ENCODE measurements at regions not wholly inside any gene's neighbourhood (a gene's known extent, or its start where the extent isn't known, plus 50 kb on each side); places are given as distances from the start of the nearest gene placed in this dataset.
"Not testable (repeated sequence)": the region's sequence is repeated elsewhere in the genome, so short reads cannot be mapped to it uniquely, and the experiment has no call there.

DNA sequence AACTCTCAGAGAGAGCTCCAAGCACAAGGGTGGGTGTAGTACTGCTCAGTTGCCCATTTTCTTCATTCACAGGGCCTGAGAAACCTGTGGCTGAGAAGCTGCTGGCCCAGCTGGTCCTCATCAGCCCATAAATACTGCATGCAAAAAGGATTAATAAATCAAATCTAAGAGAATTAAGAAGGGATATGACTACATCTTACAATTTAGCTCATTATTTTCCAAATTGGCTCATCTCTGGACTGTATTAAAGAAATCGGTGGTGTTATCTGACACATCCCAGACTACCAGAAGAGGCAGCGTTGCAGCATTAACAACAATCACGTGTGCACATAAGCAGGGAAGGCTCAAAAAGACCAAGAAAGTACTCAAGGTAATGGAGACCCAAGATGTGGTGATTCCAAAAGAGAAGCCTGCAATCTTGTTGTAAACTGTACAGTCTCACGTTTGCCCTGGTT, 90.7 kb downstream of the CD24 start:
- no peak for DNase-seq

DNA sequence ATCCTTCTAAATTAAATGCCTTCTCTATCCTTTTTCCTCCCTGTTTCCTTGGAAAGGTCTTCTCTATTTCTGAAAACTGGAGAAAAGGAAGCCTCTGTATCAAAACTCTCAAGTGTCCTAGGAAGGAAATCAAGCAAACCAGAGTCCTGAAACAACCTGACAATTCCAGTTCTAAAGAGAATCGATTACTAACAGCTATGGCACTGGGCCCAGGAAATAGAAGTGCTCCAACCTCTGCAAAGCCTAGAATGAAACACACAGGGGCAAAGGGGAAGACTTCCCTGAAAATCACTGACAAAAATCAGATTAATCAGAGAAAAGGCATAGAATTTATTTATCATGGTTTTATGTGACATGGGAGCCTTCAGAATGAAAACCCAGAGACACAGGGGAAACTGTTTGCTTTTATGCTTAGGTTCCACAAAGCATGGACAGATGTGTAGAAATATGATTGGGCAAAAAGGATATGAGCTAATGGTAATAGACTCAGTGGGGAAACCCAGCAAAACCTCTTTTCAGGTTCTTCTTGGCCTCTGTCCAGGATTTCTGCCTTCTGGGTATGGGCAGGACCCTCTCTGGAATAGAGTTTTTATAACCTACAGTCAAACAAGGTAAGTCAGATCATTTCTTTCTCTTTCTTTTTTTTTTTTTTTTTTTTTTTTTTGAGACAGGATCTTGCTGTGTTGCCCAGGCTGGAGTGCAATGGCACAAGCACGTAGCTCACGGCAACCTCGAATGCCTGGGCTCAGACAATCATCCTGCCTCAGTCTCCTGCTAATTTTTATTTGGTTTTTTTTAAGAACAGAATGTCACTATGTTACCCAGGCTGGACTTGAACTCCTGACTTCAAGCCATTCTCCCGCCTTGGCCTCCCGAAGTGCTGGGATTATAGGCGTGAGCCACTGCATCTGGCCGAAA, 91.7 kb downstream of the CD24 start:
- DNase-seq: no peak

DNA sequence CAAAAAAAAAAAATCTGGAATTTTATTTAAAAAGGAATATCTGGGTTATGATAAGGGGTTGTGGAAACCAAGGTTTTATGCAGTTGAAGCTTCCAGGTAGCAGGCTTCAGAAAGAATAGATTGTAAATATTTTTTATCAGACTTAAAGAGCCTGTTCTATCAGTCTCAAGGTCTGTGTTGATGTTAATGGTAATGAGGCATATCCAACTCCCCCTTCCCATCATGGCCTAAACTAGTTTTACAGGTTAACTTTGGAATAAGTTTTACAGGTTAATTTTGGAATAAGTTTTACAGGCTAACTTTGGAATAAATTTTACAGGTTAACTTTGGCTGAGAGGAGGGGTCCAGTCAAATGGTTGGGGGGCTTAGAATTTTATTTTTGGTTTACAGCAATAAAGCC, 92.4 kb downstream of the CD24 start:
- DNase-seq: no peak

DNA sequence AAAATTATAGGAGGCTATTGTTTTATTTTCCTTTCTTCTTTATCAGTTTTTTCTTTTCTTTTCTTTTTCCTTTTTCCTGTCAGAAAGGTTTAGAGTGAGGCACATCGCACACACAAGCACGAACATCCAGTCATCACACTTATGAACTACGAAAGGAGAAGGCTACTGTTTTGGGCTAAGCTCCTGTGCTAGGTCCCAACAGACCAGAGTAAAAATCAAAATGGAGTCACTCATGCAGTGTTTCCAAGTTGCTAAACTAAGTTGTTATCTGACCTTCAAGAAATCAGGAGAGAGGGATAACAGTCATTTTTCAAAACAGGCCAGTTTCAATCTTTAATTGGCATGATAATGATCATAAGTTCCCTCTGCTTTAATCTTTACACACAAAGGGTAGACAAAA, 93.6 kb downstream of the CD24 start:
- no peak for DNase-seq

DNA sequence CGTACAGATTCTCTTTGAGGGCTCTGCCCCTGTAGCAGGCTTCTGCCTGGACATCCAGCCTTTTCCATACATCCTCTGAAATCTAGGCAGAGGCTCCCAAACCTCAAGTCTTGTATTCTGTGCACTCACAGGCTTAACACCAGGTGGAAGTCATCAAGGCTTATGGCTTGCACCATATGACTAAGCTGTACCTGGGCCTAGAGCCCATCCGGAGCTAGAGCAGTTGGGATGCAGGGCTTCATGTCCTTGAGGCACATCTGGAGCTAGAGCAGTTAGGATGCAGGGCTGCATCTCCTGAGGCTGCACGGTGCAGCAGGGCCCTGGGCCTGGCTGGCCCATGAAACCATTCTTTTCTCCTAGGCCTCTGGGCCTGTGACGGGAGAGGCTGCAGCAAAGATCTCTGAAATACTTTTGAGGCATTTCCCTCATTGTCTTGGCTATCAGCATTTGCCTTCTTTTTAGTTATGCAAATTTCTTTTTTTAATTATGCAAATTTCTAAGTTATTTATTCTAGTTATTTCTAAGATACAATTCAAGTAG, 98.7 kb downstream of the CD24 start:
- DNase-seq: no peak

DNA sequence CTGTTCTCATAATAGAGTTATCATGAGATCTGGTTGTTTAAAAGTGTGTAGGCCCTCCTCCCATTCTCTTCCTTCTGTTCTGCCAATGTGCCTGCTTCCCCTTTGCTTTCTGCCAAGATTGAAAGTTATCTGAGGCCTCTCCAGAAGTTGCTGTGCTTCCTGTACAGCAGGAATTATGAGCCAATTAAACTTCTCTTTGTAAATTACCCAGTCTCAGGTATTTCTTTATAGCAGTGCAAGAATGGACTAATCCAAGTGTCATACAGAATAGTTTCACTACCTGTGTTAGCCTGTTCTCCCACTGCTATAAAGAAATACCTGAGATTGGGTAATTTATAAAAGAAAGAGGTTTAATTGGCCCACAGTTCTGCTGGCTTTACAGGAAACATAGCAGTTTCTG, 100.0 kb downstream of the CD24 start:
- no peak for DNase-seq

DNA sequence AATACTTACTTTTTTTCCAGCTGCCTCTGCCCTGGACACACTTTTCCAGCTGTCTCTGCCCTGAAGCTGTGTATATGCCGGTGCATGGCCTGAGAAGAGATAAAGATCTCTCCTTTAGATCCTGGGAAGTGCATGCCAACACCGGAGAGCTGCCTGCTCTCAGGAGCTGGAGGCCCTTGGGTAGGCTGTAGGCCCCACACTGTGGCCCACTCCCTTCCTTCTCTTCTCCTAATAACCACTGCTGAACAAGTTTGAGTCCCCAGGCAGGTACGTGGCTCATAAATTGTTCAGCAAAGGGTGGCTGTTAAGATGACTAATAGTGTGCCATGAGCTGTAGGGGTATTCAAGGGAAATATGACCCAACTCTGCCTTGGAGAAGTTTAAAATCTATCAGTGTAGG, 102.5 kb downstream of the CD24 start:
- no peak for DNase-seq

DNA sequence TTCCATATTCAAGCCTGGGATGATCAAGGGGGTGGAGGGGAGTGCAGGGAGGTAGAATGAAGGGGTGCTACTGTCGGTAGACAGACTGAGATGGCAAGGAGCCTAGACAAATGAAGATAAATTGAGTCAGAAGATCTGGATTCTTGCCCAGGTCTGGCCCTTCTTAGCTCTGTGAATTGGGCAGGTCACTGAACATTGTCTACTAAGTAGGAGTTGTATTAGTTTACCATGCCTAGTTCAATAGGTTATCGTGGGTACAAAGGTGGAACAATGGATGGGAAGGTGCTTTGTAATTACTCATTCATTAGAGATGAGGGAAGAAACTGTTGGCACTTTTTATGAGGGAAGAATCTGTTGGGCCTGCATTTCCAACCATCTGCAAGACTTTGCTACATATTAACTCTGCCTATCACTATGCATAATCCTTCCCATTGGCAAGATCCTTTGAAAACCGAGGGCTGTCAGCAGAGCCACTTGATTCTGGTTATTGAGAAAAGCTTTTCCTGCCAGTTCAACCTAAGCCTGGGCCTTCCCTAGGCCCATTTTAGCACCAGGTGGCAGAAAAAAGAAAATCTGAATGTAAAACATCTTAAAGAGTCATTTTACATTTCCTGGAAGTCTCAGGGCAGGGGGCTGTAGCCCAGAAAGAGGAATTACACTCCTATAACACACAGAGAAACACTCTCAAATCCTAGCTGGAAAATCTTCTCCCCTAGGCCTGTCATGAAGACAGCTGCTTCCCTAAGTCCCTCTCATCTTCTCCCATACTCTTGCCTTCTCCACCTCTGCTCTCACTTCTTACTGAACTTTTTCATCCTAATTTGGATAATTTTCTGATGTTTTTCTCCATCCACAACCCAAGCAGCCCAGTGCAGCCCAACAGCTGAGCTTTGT, 103.5 kb downstream of the CD24 start:
- DNase-seq: no peak

DNA sequence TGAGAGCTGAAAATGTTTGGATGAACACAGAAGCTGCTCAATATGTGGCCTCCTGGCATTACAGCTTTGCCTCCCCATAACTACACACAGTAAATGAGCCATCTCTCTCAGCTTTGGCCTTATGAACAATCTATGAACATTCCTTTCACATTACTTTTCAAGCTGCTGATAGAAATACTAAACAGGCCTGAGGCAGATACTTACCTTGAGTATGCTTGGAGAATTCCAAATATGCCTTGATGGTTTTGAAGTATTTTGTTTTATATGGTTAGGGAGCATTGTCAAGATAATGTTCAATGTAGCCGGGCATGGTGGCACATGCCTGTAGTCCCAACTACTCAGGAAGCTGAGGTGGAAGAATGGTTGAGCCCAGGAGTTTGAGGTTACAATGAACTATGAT, 104.5 kb downstream of the CD24 start:
- DNase-seq: no peak

DNA sequence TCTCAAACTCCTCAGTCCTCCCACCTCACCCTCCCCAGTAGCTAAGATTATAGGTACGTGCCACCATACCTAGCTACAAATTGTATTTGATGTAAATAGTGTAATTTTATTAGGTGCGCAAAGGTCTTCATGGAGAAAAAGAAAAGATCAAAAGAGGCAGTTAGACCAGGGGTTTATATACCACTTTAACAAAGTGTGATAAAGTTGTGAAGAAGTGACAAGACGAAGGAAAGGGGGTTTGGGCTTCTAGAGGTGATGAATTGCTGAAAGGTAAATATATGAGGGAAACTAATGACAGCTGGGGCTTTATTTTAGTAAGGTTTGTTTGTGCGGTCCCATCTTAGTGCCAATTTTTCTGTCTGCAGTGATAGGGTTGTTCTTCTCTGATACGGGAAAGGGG, 105.3 kb downstream of the CD24 start:
- no peak for DNase-seq

DNA sequence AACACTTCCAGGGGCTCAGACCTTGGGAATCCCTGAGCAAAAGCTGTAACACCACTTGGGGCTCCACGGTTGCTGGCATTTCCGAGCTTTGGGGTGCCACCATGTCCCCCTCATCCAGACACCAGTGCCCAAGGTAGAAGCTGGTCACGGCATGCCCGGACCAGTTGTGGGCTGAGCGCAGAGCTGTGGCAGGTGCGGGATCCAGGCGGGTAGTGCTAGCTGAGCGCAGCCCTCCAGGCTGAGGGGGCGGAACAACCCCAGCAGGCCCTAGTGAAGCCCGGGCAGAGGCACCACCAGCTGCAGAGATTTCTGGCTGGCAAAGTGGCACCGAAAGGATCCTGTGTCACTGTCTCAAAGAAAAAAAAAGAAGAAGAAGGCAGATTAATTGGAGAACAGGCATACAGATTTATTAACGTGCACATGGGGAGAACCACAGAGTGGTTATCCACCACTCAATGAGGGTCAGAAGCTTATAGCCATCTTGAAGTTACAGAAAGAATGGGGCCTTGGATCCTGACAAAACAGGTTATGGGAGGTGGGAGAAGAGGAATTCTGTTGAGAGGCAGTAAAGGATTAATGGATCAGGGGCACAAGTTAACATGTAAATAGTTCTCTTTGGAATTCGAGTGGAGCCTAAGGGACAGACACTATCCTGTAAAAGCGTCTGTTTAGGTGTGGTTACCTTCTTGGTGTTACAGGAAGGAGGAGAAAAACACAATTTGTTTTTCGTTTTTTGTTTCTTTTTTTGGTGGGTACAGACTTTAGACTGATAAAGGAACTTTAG, 107.5 kb downstream of the CD24 start:
- no peak for DNase-seq

DNA sequence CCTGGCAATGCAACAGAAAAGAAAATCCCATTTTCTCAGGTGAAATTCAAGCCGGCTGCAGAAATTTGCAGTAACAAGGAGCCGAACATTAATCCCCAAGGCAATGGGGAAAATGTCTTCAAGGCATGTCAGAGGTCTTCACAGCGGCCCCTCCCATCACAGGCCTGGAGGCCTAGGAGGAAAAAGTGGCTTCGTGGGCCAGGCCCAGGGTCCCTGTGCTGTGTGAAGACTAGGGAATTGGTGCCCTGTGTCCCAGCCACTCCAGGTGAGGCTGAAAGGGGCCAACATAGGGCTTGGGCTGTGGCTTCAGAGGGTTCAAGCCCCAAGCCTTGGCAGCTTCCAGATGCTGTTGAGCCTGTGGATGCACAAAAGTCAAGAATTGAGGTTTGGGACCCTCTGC, 111.7 kb downstream of the CD24 start:
- DNase-seq: no peak

DNA sequence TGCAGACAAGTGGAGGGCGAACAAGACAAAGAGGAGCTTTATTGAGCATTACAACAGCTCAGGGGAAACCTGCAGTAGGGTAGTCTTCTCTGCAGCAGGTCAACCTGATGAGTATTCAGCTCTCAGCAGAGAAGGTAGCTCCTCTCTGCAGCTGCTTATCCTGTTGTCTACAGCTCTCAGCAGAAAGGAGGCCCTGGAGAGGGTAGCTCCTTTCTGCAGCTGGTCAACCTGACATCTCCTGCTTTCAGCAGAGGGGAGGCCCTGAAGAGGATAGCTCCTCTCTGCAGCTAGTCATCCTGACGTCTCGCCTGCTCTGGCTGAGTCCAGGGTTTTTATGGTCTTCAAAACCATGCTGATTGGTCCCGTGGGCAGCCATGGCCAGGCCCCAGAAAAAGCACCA, 113.6 kb downstream of the CD24 start:
- no peak for DNase-seq

DNA sequence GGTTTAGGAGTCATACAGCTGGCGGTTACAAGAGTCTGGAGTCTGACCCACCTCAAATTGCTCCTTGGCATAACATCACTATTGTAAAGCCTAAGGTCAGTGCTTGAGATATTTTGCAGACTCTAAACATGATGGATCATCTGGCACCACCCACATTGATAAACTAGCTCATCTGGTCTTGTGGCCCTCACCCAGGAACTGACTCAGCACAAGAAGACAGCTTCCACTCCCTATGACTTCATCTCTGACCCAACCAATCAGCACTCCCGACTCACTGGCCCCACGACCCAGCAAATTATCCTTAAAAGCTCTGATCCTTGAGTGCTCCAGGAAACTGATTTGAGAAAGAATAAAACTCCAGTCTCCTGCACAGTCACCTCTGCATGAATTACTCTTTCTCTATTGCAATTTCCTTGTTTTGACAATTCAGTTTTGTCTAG, 115.9 kb downstream of the CD24 start:
- no peak for DNase-seq

DNA sequence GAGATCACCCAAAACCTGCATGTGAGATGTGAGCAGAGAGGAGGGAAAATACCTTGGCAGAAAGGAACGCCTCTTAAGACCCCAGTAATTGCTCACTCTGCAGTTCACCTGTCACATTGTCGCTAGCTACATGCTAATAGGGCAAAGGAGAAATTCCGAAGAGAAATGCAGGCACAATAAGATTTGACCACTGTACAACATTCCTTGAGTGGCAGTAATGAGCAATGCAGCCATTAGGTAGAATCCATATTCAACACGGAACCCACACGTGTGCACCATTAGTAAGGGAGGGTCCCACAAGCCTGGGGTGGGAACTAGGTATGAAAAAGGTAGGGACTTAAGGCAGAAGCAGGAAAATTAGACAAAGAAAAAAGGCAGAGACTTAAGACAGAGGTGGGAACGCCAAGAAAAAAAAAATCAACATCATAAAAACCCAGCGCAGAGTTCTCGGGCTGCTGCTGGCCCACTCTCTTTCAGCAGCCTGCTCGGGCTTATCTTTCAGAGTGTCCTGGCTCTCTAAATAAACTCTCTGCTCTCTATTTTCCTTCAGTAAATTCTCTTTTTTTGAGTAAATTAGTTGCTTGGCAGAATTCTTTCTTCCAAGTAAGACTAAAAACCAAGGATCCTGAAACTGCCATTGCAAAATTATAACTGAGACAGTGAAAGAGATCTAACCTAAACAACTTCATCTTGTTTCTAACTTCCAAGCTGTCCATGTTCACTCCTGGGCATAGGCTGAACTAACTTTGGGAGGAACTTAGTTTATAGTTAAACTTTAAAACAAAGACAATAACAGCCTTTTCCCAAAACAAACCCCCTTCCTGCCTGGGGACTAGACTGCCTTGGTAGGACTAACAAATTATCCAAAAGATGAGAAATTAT, 116.5 kb downstream of the CD24 start:
- no peak for DNase-seq

DNA sequence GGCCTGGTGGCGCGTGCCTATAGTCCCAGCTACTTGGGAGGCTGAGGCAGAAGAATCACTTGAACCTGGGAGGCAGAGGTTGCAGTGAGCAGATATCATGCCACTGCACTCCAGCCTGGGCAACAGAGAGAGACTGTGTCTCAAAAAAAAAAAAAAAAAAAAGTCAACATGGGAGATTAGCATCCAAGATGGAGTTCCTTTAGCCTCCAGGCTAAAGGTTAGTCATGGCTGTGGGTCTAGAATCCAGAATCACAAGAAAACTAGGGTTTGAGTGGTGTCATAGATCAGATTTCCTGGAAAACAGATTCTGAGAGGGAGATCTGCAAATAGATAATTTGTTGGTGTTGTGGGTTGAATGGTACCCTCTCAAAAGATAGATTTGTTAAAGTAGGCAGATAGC, 117.2 kb downstream of the CD24 start:
- DNase-seq: not testable (repeated sequence)

DNA sequence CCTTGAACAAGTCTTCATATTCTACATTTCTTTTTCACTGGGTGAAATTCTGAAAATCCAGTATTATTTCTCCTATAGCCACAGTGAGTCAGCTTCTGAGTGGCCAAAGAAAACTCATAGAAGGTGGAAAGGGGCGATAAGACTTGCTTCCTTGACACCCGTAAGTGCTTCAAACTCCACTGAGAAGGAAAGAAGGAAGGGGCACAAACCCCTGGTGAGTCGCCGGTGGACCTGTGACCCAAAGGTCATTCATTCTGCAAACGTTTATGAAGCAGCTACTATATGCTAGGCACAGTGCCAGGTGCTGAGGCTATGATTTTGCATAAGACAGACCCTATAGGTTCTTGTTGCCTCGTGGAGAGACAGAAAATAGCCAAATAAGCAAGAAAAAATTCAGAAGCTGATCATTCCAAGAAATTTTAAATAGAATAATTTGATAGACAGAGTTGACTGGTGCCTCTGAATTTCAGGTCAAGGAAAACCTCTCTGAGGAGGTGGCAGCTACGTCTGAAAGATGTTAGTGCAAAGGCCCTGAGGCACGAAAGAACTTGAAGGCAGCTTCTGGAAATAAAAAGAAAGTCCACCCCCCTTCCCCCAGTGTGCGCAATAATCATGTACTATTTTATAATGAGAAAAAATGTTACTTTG, 118.2 kb downstream of the CD24 start:
- DNase-seq: no peak

DNA sequence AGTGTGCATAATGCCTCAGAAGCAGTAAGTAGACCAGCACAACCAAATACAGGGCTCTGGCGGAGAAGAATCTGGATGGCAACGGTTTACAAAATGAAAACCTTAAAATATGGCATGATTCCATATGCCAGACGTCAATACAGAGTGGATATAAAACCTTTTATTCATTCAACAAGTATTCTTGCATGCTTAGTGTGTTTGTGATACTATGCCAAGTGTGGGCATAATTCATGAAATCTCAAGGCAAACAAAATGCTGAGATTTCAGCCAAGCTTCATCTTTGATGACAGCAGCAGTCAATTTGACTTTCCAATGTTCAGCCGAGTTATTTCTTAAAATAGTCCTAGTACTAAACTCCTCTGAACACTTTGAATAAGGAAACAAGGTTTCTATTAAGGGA, 119.4 kb downstream of the CD24 start:
- DNase-seq: no peak

DNA sequence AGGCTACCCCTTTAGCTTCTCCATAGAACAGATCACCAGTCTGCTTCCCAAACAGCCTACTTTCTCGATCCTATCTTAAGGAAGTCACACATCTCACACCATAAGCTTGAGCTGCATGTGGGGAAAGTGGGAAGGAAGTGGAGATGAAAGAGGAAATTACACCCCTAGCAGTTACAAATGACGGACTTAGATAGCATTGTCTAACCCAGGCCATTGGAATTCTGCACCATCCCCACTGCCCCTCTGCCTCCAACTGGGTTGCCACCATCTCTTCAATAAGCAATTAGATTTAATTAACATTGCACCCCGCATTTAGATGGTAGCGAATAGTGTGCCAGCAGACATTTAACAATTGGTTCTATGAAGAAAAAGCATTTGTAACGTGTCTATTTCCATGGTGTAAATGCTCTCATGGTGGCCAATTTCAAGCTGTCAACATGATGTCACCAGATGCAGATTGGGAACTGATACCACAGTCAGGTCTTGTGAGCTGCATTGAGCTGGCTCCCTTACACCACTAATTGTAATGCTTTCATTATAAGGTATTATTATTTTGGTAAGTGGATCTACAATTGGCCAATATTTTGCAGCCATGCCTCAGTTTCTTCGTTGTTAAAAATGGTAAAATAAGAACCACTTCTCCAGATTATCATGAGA, 124.7 kb downstream of the CD24 start:
- no peak for DNase-seq

DNA sequence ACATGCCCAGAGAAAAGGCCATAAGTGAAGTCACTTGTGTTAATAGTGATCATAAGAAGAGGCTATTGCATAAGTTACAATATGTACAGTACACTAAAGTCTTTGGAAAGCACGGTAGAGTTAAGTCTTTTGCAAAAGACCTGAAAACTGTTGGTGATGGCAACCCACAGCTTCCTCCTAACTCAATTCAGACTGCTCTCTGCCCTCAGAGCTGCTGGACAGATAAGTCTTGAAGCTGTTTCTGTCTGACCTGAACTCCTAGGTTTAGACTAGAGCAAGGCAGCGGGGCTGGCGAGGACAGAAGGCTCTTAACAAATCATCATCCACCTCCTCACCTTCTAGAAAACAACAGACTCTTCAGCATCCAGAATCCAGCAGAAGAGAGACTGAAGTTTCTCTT, 125.4 kb downstream of the CD24 start:
- DNase-seq: no peak

DNA sequence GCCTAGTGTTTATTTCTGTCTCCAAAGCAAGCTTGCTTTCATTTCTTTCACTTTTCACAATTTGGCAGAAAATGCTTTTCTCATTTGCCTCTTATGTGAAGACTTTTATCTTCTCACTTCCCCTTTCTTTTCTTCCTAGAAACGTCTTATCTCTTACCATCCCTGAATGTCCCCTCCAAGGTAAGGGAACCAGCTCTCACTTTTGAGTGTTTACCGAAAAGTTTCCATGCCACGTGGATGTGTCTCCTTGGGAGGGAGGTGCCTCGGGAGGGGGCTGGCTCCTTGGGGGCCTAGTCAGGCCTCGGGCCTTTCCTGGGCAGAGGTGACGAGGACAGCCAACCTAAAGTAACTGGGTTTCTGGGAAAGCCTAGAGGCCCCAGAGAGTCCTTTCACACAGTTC, 127.4 kb downstream of the CD24 start:
- no peak for DNase-seq

Data from activated CD4-positive, alpha-beta T cell treated with anti-CD3 and anti-CD28 coated beads for 48 hours (primary cell).